Fibroblast of peridontal ligament (primary cell): ENCODE measurements at regions not wholly inside any gene's neighbourhood (a gene's known extent, or its start where the extent isn't known, plus 50 kb on each side); places are given as distances from the start of the nearest gene placed in this dataset.
"Not testable (repeated sequence)": the region's sequence is repeated elsewhere in the genome, so short reads cannot be mapped to it uniquely, and the experiment has no call there.

Experiments
- DNase-seq: peaks from one replicate; pipeline ENCODE4 v3.0.0-alpha.2; 2010; ENCODE audit errors: extremely low read depth

GRCh38 chr2:171266102-171266501 lies 105.4 kb upstream of the TLK1 start:
- DNase-seq: no peak

- DNase-seq: not testable (repeated sequence)
Observed at GRCh38 chr2:171261529-171261928, 100.8 kb upstream of the TLK1 start.

- no peak for DNase-seq
Observed at GRCh38 chr2:171260471-171261424, 100.1 kb upstream of the TLK1 start.

GRCh38 chr2:171254666-171255065 lies 94.0 kb upstream of the TLK1 start:
- no peak for DNase-seq

- DNase-seq: no peak
Observed at GRCh38 chr2:171253900-171254650, 93.4 kb upstream of the TLK1 start.

GRCh38 chr2:171253279-171253678 lies 92.6 kb upstream of the TLK1 start:
- DNase-seq: no peak

- no peak for DNase-seq
Observed at GRCh38 chr2:171249689-171250088, 89.0 kb upstream of the TLK1 start.

GRCh38 chr2:171247741-171248662 lies 87.3 kb upstream of the TLK1 start:
- DNase-seq: no peak

GRCh38 chr2:171244970-171245782 lies 84.5 kb upstream of the TLK1 start:
- peak; percentile 86 for DNase-seq

GRCh38 chr2:171244466-171244969 lies 83.8 kb upstream of the TLK1 start:
- peak; percentile 97 for DNase-seq

GRCh38 chr2:171241771-171242170 lies 81.1 kb upstream of the TLK1 start:
- no peak for DNase-seq

GRCh38 chr2:171238946-171239345 lies 78.3 kb upstream of the TLK1 start:
- DNase-seq: no peak

GRCh38 chr2:171237751-171238505 lies 77.2 kb upstream of the TLK1 start:
- no peak for DNase-seq

GRCh38 chr2:171235262-171235881 lies 74.7 kb upstream of the TLK1 start:
- no peak for DNase-seq

GRCh38 chr2:171230176-171230575 lies 69.5 kb upstream of the TLK1 start:
- DNase-seq: no peak

- no peak for DNase-seq
Observed at GRCh38 chr2:171228826-171229225, 68.1 kb upstream of the TLK1 start.

GRCh38 chr2:171227066-171227782 lies 66.5 kb upstream of the TLK1 start:
- DNase-seq: peak; percentile 26

GRCh38 chr2:171226461-171226860 lies 65.8 kb upstream of the TLK1 start:
- DNase-seq: no peak

- no peak for DNase-seq
Observed at GRCh38 chr2:171225989-171226388, 65.3 kb upstream of the TLK1 start.
